OCI-LY7 (cell line): ENCODE measurements at regions not wholly inside any gene's neighbourhood (a gene's known extent, or its start where the extent isn't known, plus 50 kb on each side); places are given as distances from the start of the nearest gene placed in this dataset.

Experiments used
- BruUV-seq: library from RNA; stranded (reverse); fragments of 400-500 nt; replicated peaks from 2 replicates; lab custom pipeline; 2021; lab: Mats Ljungman, UMichigan
- CTCF ChIA-PET: fragments of 300-600 bp; sonication (Branson Sonifier 250); formaldehyde crosslinking; loops from one replicate; lab custom pipeline; 2022; ENCODE audit warnings: antibody characterized with exemption; ENCODE audit not compliant: unreplicated experiment; lab: Charles Lee
- POLR2A ChIA-PET: fragments of 300-600 bp; sonication (Branson Sonifier 250); formaldehyde crosslinking; loops from one replicate; lab custom pipeline; 2022; ENCODE audit warnings: antibody characterized with exemption; lab: Charles Lee
- DNase-seq: peaks from one replicate; pipeline ENCODE4 v3.0.0-alpha.2; 2015; ENCODE audit warnings: low spot score
- H2AFZ ChIP-seq: fragments of 200-600 bp; sonication (generic), shearing (Covaris generic); 2 replicates; pipeline ENCODE4 v1.6.1; 2014; ENCODE audit warnings: mild to moderate bottlenecking, antibody characterized with exemption, low read length, moderate library complexity
- H3K27ac ChIP-seq: fragments of 200-600 bp; sonication (generic); 2 replicates; pipeline ENCODE4 v1.5.1; 2014; ENCODE audit warnings: mixed run types, low read depth, mild to moderate bottlenecking, moderate library complexity, low read length, inconsistent platforms; ENCODE audit not compliant: poor library complexity, severe bottlenecking
- H3K36me3 ChIP-seq: fragments of 200-600 bp; sonication (generic); 2 replicates; pipeline ENCODE4 v1.6.1; 2014; ENCODE audit warnings: mild to moderate bottlenecking, antibody characterized with exemption, low read length, moderate library complexity, mixed read lengths; ENCODE audit not compliant: insufficient read depth
- H3K4me1 ChIP-seq: fragments of 200-600 bp; sonication (generic); 2 replicates; pipeline ENCODE4 v1.5.1; 2014; ENCODE audit warnings: mild to moderate bottlenecking, low read length; ENCODE audit not compliant: insufficient read depth, poor library complexity, severe bottlenecking
- H3K4me2 ChIP-seq: fragments of 200-600 bp; sonication (generic); 2 replicates; pipeline ENCODE4 v1.6.1; 2014; ENCODE audit warnings: mild to moderate bottlenecking, low read length
- H3K4me3 ChIP-seq: fragments of 200-600 bp; sonication (generic); 2 replicates; pipeline ENCODE4 v1.5.1; 2014; ENCODE audit warnings: mild to moderate bottlenecking, low read depth, low read length; ENCODE audit not compliant: poor library complexity, severe bottlenecking
- H3K79me2 ChIP-seq: fragments of 200-600 bp; sonication (generic); 2 replicates; pipeline ENCODE4 v1.6.1; 2016; ENCODE audit warnings: low read depth, mild to moderate bottlenecking, low read length, moderate library complexity, mixed read lengths; ENCODE audit not compliant: insufficient read depth
- H3K9me2 ChIP-seq: fragments of 200-600 bp; sonication (generic); 2 replicates; pipeline ENCODE4 v1.6.1; 2016; ENCODE audit warnings: mild to moderate bottlenecking, low read length, mixed read lengths; ENCODE audit not compliant: insufficient read depth
- H3K9me3 ChIP-seq: fragments of 200-600 bp; sonication (generic); 2 replicates; pipeline ENCODE4 v1.6.1; 2014; ENCODE audit warnings: mild to moderate bottlenecking, mixed run types, low read length, mixed read lengths
- H4K20me1 ChIP-seq: fragments of 200-600 bp; sonication (generic); 2 replicates; pipeline ENCODE4 v1.6.1; 2014; ENCODE audit warnings: mild to moderate bottlenecking, antibody characterized with exemption, low read length, moderate library complexity, mixed read lengths; ENCODE audit not compliant: insufficient read depth
- CTCF ChIP-seq: fragments of 200-600 bp; sonication (generic); conservative IDR thresholded peaks from 2 replicates; pipeline ENCODE4 v1.5.1; 2014; ENCODE audit warnings: mild to moderate bottlenecking, antibody characterized with exemption, low read length, moderate library complexity, mixed read lengths
- EZH2phosphoT487 ChIP-seq: fragments of 200-600 bp; sonication (generic); IDR thresholded peaks from 2 replicates; pipeline ENCODE4 v1.6.1; 2018; ENCODE audit warnings: low read depth, borderline replicate concordance, mild to moderate bottlenecking, mixed run types, antibody characterized with exemption, low read length, moderate library complexity, mixed read lengths
- intact Hi-C: fragments of 100-400 bp; cut with micrococcal nuclease; formaldehyde crosslinking; loops from one replicate; pipeline ENCODE4 v1.10.0; 2022; ENCODE audit not compliant: unreplicated experiment

- Histone ChIP-seq H3K4me1 (no peaks in the 10 kb centered on the region), H3K4me3 (no peak overlapping the region), H2AFZ (no peak overlapping the region), H3K9me2 (no peaks in the 10 kb centered on the region), H3K27ac (no peak overlapping the region), H3K36me3 (no peaks in the 10 kb centered on the region), H3K79me2 (no peaks in the 10 kb centered on the region), H3K9me3 (no peaks in the 10 kb centered on the region), H4K20me1 (no peaks in the 10 kb centered on the region), H3K4me2 (no peak overlapping the region)
- DNase-seq: no peak
- ChIA-PET CTCF (no interaction called here), POLR2A (no interaction called here)
- BruUV-seq: no TSS peak
- intact Hi-C loops: no loop called here
- TF ChIP-seq CTCF (no peak), EZH2phosphoT487 (no peak)
These were observed 78.5 kb downstream of the C7orf25 start for GRCh38 chr7:42833411-42833810.

- POLR2A ChIA-PET: interaction anchor here (0.6 kb wide), 1 partner anchor 846 kb away, joined by 5 read pairs; no protein-coding TSS in a partner anchor
These were observed 79.2 kb downstream of the C7orf25 start for GRCh38 chr7:42832667-42833066.

More at GRCh38 chr7:42832667-42833066, 79.2 kb downstream of the C7orf25 start:
- TF ChIP-seq CTCF (no peak), EZH2phosphoT487 (no peak)
- Histone ChIP-seq H3K4me2 (no peak overlapping the region), H3K27ac (no peak overlapping the region), H4K20me1 (no peaks in the 10 kb centered on the region), H3K4me3 (no peak overlapping the region), H2AFZ (no peak overlapping the region), H3K36me3 (no peaks in the 10 kb centered on the region), H3K9me3 (no peaks in the 10 kb centered on the region), H3K4me1 (no peaks in the 10 kb centered on the region), H3K79me2 (no peaks in the 10 kb centered on the region), H3K9me2 (no peaks in the 10 kb centered on the region)
- no peak for DNase-seq
- no TSS peak for BruUV-seq
- intact Hi-C loops: no loop called here
- CTCF ChIA-PET: no interaction called here
